HuH-7 (cell line): ENCODE measurements at regions not wholly inside any gene's neighbourhood (a gene's known extent, or its start where the extent isn't known, plus 50 kb on each side); places are given as distances from the start of the nearest gene placed in this dataset.

ENCODE experiments used
- DNase-seq: peaks from one replicate; pipeline ENCODE4 v3.0.0; 2011; ENCODE audit warnings: low spot score

DNA sequence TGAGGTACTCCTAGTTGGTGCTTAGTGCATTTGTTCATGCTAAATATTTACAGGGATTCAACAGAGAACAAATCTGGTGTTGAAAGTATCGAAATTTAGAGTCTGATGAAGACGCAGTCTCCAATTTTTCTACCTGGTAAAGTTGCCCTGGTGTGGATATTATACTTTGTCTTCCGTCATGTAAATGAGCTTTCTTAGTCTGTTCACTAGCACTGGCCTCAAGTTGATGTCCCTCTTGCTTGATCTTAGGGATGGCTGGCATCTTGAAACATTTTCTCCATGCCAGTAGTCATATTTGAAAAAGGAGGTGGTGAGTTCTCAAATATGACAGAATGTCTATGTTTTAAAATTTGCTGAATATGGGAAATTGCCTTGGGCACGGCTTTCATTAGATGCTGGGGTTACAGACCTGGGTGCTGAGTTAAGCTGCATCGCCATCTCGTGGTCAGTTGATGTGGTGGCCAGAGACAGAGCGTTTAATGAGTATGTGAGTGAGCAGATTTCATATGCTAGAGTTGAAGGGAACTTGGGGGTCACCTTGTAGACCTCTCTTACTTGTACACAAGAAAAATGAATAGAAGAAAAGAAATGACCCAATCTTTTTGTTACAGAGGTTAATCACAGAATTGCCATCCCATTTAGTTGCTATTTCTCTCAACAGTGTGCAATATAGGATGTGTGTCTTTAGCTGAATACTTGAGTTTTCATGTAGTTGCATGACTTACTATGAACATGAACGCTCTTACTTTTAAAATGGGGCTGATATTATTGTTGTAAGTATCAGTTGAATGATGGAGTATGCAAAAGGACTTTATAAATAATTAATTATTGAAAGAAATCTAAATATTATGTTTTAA lies 172.8 kb upstream of the DCN start:
- DNase-seq = peak; percentile 32

DNA sequence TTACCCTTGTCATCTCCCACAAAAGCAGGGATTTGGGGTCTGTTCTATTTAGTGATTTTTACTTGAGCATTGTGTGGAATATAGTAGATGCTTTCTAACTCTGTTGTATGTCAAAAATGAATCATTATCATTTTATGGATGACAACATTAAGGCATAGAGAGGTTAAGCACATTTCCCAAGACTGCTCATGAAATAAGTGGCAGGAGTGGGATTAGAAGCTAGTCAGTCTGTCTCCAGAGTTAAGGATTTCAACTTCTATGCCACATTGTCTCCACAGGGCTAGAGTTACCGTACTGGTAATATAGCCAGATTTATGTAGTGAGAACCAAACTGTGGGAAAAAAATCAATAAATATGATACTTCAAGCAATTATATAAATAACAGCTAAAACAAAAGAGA lies 170.6 kb upstream of the DCN start:
- DNase-seq = no peak

- DNase-seq = no peak
Observed at GRCh38 chr12:91349476-91349875, 166.9 kb upstream of the DCN start.

- no peak for DNase-seq
Observed at GRCh38 chr12:91347481-91348214, 165.0 kb upstream of the DCN start.

DNA sequence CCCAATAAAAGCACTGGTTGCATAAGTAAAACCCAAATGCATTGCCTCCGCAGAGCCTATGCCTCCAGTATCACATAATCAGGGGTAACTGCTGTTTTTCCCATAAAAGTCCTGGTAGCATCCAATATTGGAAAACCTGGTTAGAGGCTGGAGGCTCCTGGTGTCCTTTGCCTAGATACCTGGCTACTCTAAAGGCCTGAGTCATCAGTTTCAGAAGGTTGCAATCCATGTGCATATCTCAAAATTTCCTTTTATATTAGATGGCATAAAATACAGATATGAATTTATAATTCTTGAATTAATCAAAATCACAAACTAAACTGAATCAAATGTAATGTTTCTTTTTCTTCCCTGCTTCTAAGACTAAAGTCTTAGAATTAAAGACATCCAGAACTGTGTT lies 164.2 kb upstream of the DCN start:
- DNase-seq = no peak

- DNase-seq = no peak
Observed at GRCh38 chr12:91344408-91344807, 161.8 kb upstream of the DCN start.

DNA sequence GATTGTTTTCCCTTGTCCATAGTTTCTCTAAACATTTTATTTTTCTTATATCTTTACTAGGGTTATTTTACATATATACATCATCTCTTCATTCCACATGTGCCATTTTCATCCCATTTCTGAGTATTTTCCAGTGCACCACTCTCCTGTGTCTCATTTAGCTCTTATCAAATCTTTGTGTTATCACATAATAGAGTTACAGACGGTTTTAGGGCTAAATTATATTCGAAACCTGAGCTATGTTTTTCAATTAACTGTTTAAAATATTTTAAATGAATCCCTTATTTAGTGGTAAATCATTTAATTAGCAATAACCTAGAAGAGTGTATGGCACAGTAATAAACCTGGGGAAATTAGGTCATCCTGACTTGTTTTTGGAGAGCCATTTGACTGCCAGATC lies 160.4 kb upstream of the DCN start:
- no peak for DNase-seq

- no peak for DNase-seq
Observed at GRCh38 chr12:91339106-91339505, 156.5 kb upstream of the DCN start.

GRCh38 chr12:91335699-91336098 lies 153.1 kb upstream of the DCN start:
- DNase-seq = no peak

GRCh38 chr12:91333966-91334365 lies 151.3 kb upstream of the DCN start:
- DNase-seq = no peak

DNA sequence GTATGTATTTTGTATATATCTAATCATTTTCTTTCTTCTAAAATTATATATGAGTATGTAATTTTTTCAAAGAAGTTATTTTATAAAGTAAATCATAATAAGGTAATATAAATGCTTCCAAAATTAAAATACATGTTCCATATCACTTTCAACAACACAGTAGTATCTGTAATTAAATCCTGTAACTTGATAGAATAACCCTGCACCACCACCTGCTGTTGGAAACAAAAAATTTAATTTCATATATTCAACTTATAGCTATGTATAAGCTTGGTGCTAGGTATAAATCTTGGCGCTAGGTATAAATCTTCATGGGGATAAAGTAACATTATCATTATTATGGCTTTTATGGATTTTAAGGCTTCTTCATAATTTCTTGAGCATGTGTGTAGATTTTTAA lies 149.7 kb upstream of the DCN start:
- no peak for DNase-seq

GRCh38 chr12:91331371-91331770 lies 148.8 kb upstream of the DCN start:
- DNase-seq = no peak

GRCh38 chr12:91328451-91328850 lies 145.8 kb upstream of the DCN start:
- DNase-seq = no peak

- DNase-seq = no peak
Observed at GRCh38 chr12:91327889-91328288, 145.3 kb upstream of the DCN start.

- no peak for DNase-seq
Observed at GRCh38 chr12:91327131-91327530, 144.5 kb upstream of the DCN start.

- peak; percentile 8 for DNase-seq
Observed at GRCh38 chr12:91326058-91327027, 143.7 kb upstream of the DCN start.

DNA sequence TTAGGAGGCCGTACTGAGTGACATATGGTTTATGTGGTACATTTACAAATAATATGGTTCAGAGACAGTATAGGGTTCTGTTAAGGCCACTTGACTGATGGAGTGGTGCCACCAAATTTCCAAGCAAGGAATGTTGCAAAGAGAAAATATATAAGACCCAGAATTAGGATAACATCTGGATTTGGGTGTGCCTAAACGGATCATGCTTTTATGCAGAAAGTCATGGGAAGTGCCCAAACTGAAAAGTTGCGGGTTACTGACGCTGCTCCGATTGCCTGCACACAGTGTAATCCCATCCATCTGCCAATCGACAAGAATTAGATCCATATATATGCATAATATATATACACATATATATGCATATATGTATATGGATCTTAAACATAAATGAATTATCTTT lies 138.4 kb upstream of the DCN start:
- no peak for DNase-seq

DNA sequence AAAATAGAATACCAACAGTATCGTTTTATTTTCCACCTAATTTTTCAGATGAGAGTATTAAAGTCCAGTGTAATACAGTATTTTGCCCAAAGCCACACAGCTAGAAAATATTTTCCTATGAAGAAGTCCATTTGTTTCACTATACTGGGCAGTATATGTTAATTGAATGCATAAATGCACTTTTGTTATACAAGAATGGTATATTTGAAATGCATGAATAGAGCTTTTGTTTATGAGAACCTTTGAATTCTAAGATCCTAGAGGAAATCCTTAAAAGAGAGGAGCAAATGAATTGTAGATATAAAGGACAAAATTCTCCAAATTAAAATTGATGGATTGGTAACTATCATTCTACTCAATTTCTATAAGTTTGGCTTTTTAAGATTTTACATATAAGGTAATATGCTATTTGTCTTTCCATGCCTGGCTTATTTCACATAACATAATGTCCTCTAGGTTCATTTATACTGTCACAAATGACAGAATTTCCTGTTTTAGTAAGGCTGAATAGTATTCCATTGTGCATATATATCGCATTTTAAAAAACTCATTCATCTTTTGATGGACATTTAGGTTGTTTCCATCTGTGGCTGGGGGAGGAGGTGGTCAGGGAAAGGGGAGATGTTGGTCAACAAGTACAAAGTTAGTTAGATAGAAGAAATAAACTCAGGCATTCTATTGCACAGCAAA lies 136.6 kb upstream of the DCN start:
- no peak for DNase-seq

DNA sequence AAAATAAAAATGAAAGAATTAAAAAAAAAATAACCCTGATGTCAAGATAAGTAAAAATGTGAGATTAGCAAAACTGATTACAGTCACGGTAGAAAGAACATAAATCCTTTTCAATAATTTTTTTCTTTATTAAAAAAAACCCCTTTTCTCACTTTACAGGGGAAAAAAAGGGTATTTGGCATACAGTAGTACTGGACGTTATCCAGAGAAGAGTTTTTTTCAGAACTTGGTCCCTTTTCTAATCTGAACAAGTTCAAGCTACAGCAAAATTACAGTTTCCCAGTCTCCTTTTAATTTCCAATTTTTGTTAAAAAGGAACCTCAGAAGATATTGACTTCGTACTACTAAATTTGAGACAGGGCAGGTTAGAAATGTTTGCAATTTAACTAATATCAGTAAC lies 134.7 kb upstream of the DCN start:
- DNase-seq = no peak

- no peak for DNase-seq
Observed at GRCh38 chr12:91316907-91317269, 134.3 kb upstream of the DCN start.

- DNase-seq = no peak
Observed at GRCh38 chr12:91316161-91316906, 133.7 kb upstream of the DCN start.
